Loucy (cell line): ENCODE measurements at regions not wholly inside any gene's neighbourhood (a gene's known extent, or its start where the extent isn't known, plus 50 kb on each side); places are given as distances from the start of the nearest gene placed in this dataset.

Source experiments
- CTCF ChIP-seq: fragments of 200-600 bp; sonication (generic); conservative IDR thresholded peaks from 2 replicates; pipeline ENCODE4 v1.5.1; 2014; ENCODE audit warnings: mild to moderate bottlenecking, antibody characterized with exemption, low read length
- EZH2phosphoT487 ChIP-seq: fragments of 200-600 bp; IDR thresholded peaks from 2 replicates; pipeline ENCODE4 v1.6.1; 2018; ENCODE audit warnings: antibody characterized with exemption, mild to moderate bottlenecking, moderate library complexity, borderline replicate concordance

GRCh38 chr6:40669343-40669742, 82.2 kb upstream of the LRFN2 start:
- TF ChIP-seq CTCF: no peak
- TF ChIP-seq EZH2phosphoT487: no peak
